ENCODE measurements at regions not wholly inside any gene's neighbourhood (a gene's known extent, or its start where the extent isn't known, plus 50 kb on each side); places are given as distances from the start of the nearest gene placed in this dataset.

DNA sequence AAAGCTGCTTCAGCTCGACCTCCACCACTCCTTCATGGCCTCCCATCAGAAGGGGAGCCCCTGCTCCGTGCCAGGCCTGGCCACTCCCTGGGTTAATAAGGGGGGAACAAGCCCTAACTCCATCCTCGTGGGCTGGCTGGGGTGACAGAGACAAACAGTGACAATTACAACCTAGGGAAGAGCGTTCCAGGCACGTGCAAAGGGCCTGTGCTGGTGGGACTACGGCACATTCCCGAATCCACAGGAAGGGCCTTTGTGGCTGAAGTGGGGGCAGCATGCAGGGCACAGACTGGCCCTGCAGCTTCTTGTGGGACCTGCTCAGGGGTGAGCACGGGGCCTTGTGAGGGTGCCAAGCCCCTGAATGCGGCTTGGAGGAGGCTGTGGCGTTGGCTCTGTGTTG is 157.4 kb downstream of the C9orf50 start:
- H3K4me3 ChIP-seq (ENCODE audit: low read length) = no peak overlapping the region
- TF ChIP-seq, protein P1, sequence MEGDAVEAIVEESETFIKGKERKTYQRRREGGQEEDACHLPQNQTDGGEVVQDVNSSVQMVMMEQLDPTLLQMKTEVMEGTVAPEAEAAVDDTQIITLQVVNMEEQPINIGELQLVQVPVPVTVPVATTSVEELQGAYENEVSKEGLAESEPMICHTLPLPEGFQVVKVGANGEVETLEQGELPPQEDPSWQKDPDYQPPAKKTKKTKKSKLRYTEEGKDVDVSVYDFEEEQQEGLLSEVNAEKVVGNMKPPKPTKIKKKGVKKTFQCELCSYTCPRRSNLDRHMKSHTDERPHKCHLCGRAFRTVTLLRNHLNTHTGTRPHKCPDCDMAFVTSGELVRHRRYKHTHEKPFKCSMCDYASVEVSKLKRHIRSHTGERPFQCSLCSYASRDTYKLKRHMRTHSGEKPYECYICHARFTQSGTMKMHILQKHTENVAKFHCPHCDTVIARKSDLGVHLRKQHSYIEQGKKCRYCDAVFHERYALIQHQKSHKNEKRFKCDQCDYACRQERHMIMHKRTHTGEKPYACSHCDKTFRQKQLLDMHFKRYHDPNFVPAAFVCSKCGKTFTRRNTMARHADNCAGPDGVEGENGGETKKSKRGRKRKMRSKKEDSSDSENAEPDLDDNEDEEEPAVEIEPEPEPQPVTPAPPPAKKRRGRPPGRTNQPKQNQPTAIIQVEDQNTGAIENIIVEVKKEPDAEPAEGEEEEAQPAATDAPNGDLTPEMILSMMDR (conservative IDR thresholded peaks at IDR 0.05; ENCODE audit: low read length) = no peak
- no peak for DNase-seq (ENCODE audit: low read depth)

DNA sequence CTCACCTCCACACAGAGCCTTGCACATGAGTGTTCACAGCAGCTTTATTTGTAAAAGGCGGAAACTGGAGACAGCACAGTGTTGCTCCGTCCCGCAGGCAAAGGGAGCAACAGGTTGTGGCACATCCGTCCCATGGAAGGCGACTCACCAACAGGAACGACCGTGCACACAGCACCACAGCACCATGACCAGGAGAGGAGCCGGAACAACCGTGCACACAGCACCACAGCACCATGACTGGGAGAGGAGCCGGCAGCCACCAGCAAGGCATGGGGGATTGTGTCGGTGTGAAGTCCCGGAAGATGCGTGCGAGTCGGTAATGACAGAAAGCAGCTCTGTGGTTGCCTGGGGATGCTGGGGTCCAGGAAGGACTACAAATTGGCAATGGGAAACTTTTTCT is 158.5 kb downstream of the C9orf50 start:
- TF ChIP-seq, protein P1 (conservative IDR thresholded peaks at IDR 0.05; ENCODE audit: low read length) = no peak
- DNase-seq (ENCODE audit: low read depth) = no peak
- H3K4me3 ChIP-seq (ENCODE audit: low read length) = no peak overlapping the region

DNA sequence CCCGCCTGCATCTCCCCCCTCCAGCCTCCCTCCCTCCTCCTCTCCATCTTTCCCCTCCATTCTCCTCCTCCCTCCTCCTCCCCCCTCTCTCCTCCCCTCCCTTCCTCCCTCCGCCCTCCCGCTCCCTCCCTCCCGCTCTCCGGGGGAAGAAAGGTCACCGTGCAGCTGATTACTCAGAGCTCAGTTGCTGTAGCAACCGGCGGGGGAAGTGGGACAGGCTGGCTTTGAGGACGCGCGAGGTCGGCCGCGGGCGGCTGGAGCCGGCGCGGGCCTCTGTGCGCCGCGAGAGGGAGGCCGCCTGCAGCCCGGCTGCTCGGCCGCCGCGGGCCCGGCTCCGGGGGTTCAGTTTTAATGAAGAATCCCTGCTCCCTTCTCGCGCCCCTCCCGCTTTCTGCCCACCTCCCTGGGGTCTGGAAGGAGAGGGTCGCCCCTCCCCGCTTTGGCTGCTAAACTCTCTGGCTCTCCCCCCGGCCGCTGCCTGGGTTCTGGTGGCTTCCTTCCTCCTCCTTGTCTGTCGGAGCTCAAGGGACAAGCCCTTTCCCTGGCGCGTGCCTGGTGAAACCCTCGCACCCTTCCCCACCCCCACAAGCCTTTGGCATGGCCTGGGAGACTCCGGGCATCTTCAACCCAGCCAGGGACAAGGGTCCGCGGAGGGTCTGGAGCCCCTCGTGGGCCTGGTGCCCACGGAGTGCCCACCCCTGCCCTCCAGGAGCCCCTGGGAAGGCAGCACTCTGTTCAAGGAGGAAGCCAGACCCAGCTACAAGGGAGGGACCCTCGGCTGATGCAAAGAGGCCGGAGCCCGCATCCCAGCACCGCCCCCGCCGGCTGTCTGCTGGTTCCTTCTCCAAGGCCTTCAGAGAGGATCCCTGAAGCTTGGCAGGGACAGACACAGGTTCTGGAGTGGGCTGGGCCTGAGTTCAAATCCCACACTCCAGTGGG is 160.3 kb downstream of the C9orf50 start:
- DNase-seq (ENCODE audit: low read depth) = peak; percentile 99
- H3K4me3 ChIP-seq (ENCODE audit: low read length) = peak overlapping the region; percentile 59
- TF ChIP-seq, protein P1 (conservative IDR thresholded peaks at IDR 0.05; ENCODE audit: low read length) = no peak

DNA sequence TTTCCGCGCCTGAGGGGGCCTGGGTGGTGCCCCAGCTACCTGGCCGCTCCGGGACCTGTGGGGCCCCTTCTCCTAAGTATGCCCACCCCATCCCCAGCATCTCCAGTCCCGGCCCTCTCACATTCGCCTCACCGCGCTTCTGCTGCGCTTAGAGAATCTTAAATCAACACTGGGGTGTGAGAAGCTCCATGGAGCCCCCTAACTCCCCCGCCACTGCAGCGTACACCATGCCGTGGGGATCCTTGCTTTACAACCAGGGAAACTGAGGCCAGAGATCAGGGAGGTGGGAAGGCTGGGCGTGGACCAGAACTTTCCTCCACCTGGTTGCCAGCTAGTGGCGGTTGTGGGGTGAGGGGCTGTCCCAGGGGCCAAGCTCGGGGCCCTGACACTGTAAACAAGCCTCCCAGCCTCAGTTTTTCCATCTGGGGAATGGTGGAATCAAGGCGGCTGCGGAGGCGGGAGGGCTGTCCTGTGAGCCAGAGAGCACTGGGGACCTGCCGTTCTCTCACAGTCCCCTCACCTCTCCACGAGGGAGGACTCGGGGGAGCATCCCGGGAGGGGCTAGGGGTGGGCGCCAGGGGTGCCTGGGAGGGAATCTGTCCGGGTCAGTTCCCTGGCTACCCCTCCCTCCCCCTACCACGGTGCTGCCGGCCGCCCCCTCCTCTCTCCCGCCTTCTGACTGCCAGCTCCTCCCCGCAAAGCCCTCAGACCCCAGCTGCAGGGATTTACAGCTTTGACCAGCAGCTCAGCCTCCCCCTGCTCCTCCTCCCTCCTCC is 161.2 kb downstream of the C9orf50 start:
- DNase-seq (ENCODE audit: low read depth) = no peak
- TF ChIP-seq, protein P1 (conservative IDR thresholded peaks at IDR 0.05; ENCODE audit: low read length) = no peak
- H3K4me3 ChIP-seq (ENCODE audit: low read length) = no peak overlapping the region

DNA sequence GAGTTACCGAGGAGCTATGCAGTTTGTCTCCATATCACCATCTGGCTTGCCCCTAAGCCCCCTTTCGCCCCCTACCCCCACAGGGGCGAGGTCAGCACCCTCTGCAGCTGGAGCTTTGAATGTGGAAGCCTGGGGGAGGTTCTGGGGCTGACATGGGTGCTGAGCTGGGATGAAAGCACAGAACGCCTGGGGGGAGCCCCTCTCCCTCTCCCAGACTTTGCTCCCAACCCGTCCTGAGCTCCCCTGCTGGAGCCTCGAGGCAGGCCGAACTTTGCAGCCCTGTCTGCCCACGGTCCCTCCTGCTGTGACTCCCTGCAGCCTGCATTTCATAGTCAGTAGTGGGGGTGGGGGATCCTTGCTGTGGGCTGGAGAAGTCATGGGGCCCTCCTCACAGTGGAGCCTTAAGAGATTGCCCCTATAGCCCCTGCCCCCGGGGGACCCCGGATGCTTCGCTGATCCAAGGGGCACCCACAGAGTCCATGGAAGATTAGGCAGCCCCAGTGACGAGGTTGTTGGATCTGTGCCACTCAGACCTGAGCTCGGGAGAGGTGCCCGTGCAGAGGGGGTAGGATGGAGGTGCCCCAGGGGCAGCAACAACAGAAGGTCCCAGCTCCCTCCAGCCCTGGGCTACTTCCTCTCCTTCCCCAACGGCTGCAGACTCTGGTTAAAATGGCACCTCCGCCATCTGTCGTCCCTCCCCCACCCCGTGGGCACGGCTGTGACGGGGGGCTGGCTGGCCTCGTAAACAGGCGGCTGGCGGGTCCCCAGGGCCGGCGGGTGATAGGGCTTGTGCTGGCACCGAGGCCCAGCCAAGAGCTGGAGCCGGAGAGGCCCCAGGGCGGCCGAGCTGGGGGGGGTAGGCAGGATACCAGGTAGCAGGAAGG is 162.0 kb downstream of the C9orf50 start:
- TF ChIP-seq, protein P1 (conservative IDR thresholded peaks at IDR 0.05; ENCODE audit: low read length) = no peak
- H3K4me3 ChIP-seq (ENCODE audit: low read length) = no peak overlapping the region
- DNase-seq (ENCODE audit: low read depth) = no peak

DNA sequence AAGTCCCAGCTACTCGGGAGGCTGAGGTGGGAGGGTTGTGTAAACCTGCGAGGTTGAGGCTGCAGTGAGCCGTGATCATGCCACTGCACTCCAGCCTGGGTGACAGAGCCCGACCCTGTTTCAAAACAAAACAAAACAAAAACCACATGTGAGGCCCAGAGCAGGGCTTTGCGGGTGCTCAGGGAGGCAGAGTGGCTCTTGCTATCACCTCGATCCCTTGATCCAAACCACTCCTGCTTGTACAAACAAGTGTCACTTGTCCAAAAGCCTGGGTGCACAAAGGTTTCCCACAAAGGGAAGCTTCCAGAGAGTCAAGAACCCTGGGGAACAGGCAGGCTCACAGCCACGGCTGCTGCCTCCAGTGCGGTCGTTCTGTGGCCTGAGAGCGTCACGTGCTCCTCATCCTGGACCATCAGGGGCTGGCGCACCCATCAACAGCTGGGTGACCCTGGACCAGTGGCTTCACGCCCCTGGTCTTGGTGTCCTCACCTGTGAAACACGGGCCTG is 162.7 kb downstream of the C9orf50 start:
- H3K4me3 ChIP-seq (ENCODE audit: low read length) = no peak overlapping the region
- no peak for DNase-seq (ENCODE audit: low read depth)
- TF ChIP-seq, protein P1 (conservative IDR thresholded peaks at IDR 0.05; ENCODE audit: low read length) = no peak
